Hepatocyte (in vitro differentiated cells): ENCODE measurements at regions not wholly inside any gene's neighbourhood (a gene's known extent, or its start where the extent isn't known, plus 50 kb on each side); places are given as distances from the start of the nearest gene placed in this dataset.

Source experiments
- DNase-seq: peaks from one replicate; pipeline ENCODE4 v3.0.0-alpha.2; 2016; ENCODE audit warnings: low spot score
- H2AFZ ChIP-seq: fragments of 200-600 bp; sonication (generic); 2 replicates; pipeline ENCODE4 v1.6.0; 2016; ENCODE audit warnings: antibody characterized with exemption, mild to moderate bottlenecking
- H3K27ac ChIP-seq: fragments of 200-600 bp; sonication (generic); 2 replicates; pipeline ENCODE4 v1.5.1; 2016; ENCODE audit warnings: mild to moderate bottlenecking
- H3K27me3 ChIP-seq: fragments of 200-600 bp; sonication (generic); 2 replicates; pipeline ENCODE4 v1.6.1; 2016
- H3K36me3 ChIP-seq: fragments of 200-600 bp; sonication (generic); replicated peaks from 2 replicates; pipeline ENCODE4 v1.5.1; 2016; ENCODE audit warnings: low read depth; ENCODE audit not compliant: insufficient read depth
- H3K4me1 ChIP-seq: fragments of 200-600 bp; sonication (generic); 2 replicates; pipeline ENCODE4 v1.5.1; 2016; ENCODE audit warnings: mild to moderate bottlenecking, moderate library complexity; ENCODE audit not compliant: insufficient read depth
- H3K4me2 ChIP-seq: fragments of 200-600 bp; sonication (generic); 2 replicates; pipeline ENCODE4 v1.6.0; 2016
- H3K4me3 ChIP-seq: fragments of 200-600 bp; sonication (generic); 2 replicates; pipeline ENCODE4 v1.5.1; 2016; ENCODE audit warnings: mild to moderate bottlenecking
- H3K79me2 ChIP-seq: fragments of 200-600 bp; sonication (generic); 2 replicates; pipeline ENCODE4 v1.6.0; 2017; ENCODE audit warnings: mild to moderate bottlenecking
- H3K9me2 ChIP-seq: fragments of 200-600 bp; sonication (generic); replicated peaks from 2 replicates; pipeline ENCODE4 v1.6.0; 2017; ENCODE audit warnings: mild to moderate bottlenecking; ENCODE audit not compliant: insufficient read depth
- H3K9me3 ChIP-seq: fragments of 200-600 bp; sonication (generic); 2 replicates; pipeline ENCODE4 v1.5.1; 2016; ENCODE audit warnings: low read depth, mild to moderate bottlenecking
- H4K20me1 ChIP-seq: fragments of 200-600 bp; sonication (generic); 2 replicates; pipeline ENCODE4 v1.6.0; 2016; ENCODE audit warnings: mild to moderate bottlenecking; ENCODE audit not compliant: insufficient read depth, poor library complexity, severe bottlenecking
- CTCF ChIP-seq: fragments of 200-600 bp; sonication (generic); IDR thresholded peaks from 2 replicates; pipeline ENCODE4 v1.5.1; 2016; ENCODE audit warnings: antibody characterized with exemption, mild to moderate bottlenecking; ENCODE audit not compliant: poor library complexity
- EZH2 ChIP-seq: fragments of 200-600 bp; sonication (generic); IDR thresholded peaks from 2 replicates; pipeline ENCODE4 v1.6.1; 2016; ENCODE audit warnings: antibody characterized with exemption, mild to moderate bottlenecking, borderline replicate concordance
- EZH2phosphoT487 ChIP-seq: fragments of 200-600 bp; sonication (generic); IDR thresholded peaks from one replicate; pipeline ENCODE4 v1.6.1; 2018; ENCODE audit warnings: antibody characterized with exemption, mild to moderate bottlenecking, low read depth, moderate library complexity; ENCODE audit not compliant: unreplicated experiment, severe bottlenecking
- WGBS: methylation state at CpG from one replicate; pipeline ENCODE4 v1.1.6; 2016; ENCODE audit warnings: low lambda C conversion rate; ENCODE audit errors: missing lambda C conversion rate; 5-methylcytosine and 5-hydroxymethylcytosine counted together

GRCh38 chr17:73735245-73735644 is 91.0 kb upstream of the SDK2 start:
- no peaks in the 10 kb centered on the region for H3K36me3 ChIP-seq
- peaks cover 15% of the 10 kb centered on the region for H3K27me3 ChIP-seq
- H3K79me2 ChIP-seq, result no peaks in the 10 kb centered on the region
- TF ChIP-seq EZH2, result no peak
- TF ChIP-seq EZH2phosphoT487, result no peak
- TF ChIP-seq CTCF, result no peak
- H3K9me2 ChIP-seq, result no peaks in the 10 kb centered on the region
- H3K9me3 ChIP-seq, result no peaks in the 10 kb centered on the region
- H3K4me1 ChIP-seq, result no peaks in the 10 kb centered on the region
- WGBS, result 78% methylated on average over 6 of the region's 6 CpGs
- no peak overlapping the region for H2AFZ ChIP-seq
- no peak for DNase-seq
- H3K4me2 ChIP-seq, result no peak overlapping the region
- no peaks in the 10 kb centered on the region for H4K20me1 ChIP-seq
- no peak overlapping the region for H3K27ac ChIP-seq
- H3K4me3 ChIP-seq, result no peak overlapping the region

GRCh38 chr17:73738751-73739575 is 94.7 kb upstream of the SDK2 start:
- Histone ChIP-seq H3K4me1 (no peaks in the 10 kb centered on the region), H4K20me1 (no peaks in the 10 kb centered on the region), H3K36me3 (no peaks in the 10 kb centered on the region), H3K79me2 (no peaks in the 10 kb centered on the region), H2AFZ (no peak overlapping the region), H3K4me2 (no peak overlapping the region), H3K9me2 (no peaks in the 10 kb centered on the region), H3K27ac (no peak overlapping the region), H3K4me3 (no peak overlapping the region), H3K9me3 (no peaks in the 10 kb centered on the region), H3K27me3 (peaks cover 12% of the 10 kb centered on the region)
- 53% methylated on average over 16 of the region's 16 CpGs for whole genome bisulfite sequencing
- TF ChIP-seq CTCF, result no peak
- TF ChIP-seq EZH2, result no peak
- no peak for TF ChIP-seq EZH2phosphoT487
- DNase-seq, result no peak

- Histone ChIP-seq H3K4me2 (no peak overlapping the region), H3K9me3 (no peaks in the 10 kb centered on the region), H4K20me1 (no peaks in the 10 kb centered on the region), H2AFZ (no peak overlapping the region), H3K27me3 (peaks cover 10% of the 10 kb centered on the region), H3K9me2 (no peaks in the 10 kb centered on the region), H3K27ac (no peak overlapping the region), H3K79me2 (no peaks in the 10 kb centered on the region), H3K4me3 (no peak overlapping the region), H3K36me3 (no peaks in the 10 kb centered on the region), H3K4me1 (no peaks in the 10 kb centered on the region)
- WGBS, result 86% methylated on average over 8 of the region's 8 CpGs
- no peak for DNase-seq
- TF ChIP-seq EZH2, result no peak
- TF ChIP-seq CTCF, result no peak
- TF ChIP-seq EZH2phosphoT487, result no peak
Observed at GRCh38 chr17:73740370-73740769, 96.1 kb upstream of the SDK2 start.
